Transverse colon (tissue), 4 donors: ENCODE measurements at regions not wholly inside any gene's neighbourhood (a gene's known extent, or its start where the extent isn't known, plus 50 kb on each side); places are given as distances from the start of the nearest gene placed in this dataset.

Source experiments
- DNase-seq: peaks from one replicate; pipeline ENCODE4 v3.0.0-alpha.2; 2019
- H3K27ac ChIP-seq, 4 donors: fragments of 200-600 bp; sonication (generic); 2 replicates each; pipeline ENCODE4 v1.5.1; 2016 to 2018; ENCODE audit warnings: inconsistent platforms in 4 of 4
- H3K27me3 ChIP-seq: fragments of 200-600 bp; sonication (generic); 2 replicates; pipeline ENCODE4 v1.5.1; 2017; ENCODE audit warnings: inconsistent platforms
- H3K36me3 ChIP-seq, 4 donors: fragments of 200-600 bp; sonication (generic); 2 replicates each; pipeline ENCODE4 v1.5.1; 2017 to 2019; ENCODE audit warnings: inconsistent platforms in 4 of 4
- H3K4me1 ChIP-seq, 4 donors: fragments of 200-600 bp; sonication (generic); 2 replicates each; pipeline ENCODE4 v1.5.1; 2017 to 2020; ENCODE audit warnings: inconsistent platforms in 4 of 4
- H3K4me3 ChIP-seq, 4 donors: fragments of 200-600 bp; sonication (generic); 1 replicate in 1 of 4; 2 replicates in 3 of 4; pipeline versions ENCODE4 v1.5.1 to v1.6.1; 2017 to 2019; ENCODE audit warnings: inconsistent platforms in 4 of 4
- H3K9me3 ChIP-seq, 2 donors: fragments of 200-600 bp; sonication (generic); 2 replicates each; pipeline ENCODE4 v1.5.1; 2017 to 2019; ENCODE audit warnings: inconsistent platforms in 2 of 2
- EP300 ChIP-seq: sonication (generic); formaldehyde crosslinking; IDR thresholded peaks from one replicate; pipeline ENCODE4 v1.6.1; 2017; ENCODE audit warnings: antibody characterized with exemption, low read depth
- POLR2A ChIP-seq: fragments of 450-650 bp; IDR thresholded peaks from one replicate; pipeline ENCODE4 v1.6.1; 2016; ENCODE audit warnings: antibody characterized with exemption, mild to moderate bottlenecking, moderate library complexity
- POLR2AphosphoS5 ChIP-seq, 3 donors: sonication (generic); formaldehyde crosslinking; IDR thresholded peaks; one replicate each; pipeline ENCODE4 v1.6.1; 2016; ENCODE audit warnings: antibody characterized with exemption in 3 of 3
- WGBS, 2 donors: methylation state at CpG; one replicate each; pipeline ENCODE4 v1.1.5; 2018; ENCODE audit warnings: low coverage in 1 of 2; 5-methylcytosine and 5-hydroxymethylcytosine counted together
- in situ Hi-C, 4 donors: fragments of 200-750 bp; cut with MboI; loops; one replicate each; pipeline versions ENCODE4 v1.15.0 to v1.15.1; 2017; ENCODE audit warnings: low sequenced_read_pairs in 3 of 4, low pct_ligation_motif_present in 1 of 4, low pct_unique_long_range_greater_than_20kb in 1 of 4
- intact Hi-C: fragments of 100-400 bp; cut with DNase I; formaldehyde crosslinking; loops from one replicate; pipeline ENCODE4 v1.15.1; 2023; ENCODE audit warnings: low total_unique reads
- TF ChIP-seq, protein P1 (sequence below), 5 experiments: fragments of 200-600 bp in 3 of 5; fragments of 450-650 bp in 2 of 5; sonication (generic) in 3 of 5; IDR thresholded peaks; 1 replicate in 2 of 5; 2 replicates in 3 of 5; pipeline ENCODE4 v1.5.1; 2016 to 2017; ENCODE audit warnings: antibody characterized with exemption in 5 of 5, inconsistent platforms in 3 of 5, mild to moderate bottlenecking in 2 of 5, moderate library complexity in 1 of 5

DNA sequence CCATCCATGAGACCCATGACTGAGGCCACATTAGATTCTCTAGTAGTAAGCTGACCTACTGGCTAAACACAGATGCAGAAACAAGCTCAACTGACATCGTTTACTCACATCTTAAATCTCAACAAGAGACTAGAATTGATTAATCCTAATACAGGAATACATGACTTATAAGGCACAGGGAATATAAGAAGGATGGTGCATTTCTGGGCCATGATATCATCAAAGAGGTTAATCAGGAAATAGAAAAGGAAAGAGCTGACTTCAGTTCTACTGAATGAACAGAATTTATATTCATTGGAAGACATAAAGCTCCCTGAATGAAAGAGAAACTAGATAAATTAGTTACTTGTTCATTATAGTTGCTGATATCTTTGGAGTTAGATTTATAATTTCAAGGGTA is 1406.5 kb downstream of the STIM2 start:
- Histone ChIP-seq H3K36me3 (no peaks in the 10 kb centered on the region), H3K27me3 (no peaks in the 10 kb centered on the region), H3K27ac (no peak overlapping the region), H3K4me3 (no peak overlapping the region), H3K9me3 (no peaks in the 10 kb centered on the region), H3K4me1 (no peaks in the 10 kb centered on the region)
- TF ChIP-seq POLR2A (no peak), POLR2AphosphoS5 (IDR thresholded peaks at IDR 0.05) (no peak), EP300 (no peak)
- TF ChIP-seq, protein P1, sequence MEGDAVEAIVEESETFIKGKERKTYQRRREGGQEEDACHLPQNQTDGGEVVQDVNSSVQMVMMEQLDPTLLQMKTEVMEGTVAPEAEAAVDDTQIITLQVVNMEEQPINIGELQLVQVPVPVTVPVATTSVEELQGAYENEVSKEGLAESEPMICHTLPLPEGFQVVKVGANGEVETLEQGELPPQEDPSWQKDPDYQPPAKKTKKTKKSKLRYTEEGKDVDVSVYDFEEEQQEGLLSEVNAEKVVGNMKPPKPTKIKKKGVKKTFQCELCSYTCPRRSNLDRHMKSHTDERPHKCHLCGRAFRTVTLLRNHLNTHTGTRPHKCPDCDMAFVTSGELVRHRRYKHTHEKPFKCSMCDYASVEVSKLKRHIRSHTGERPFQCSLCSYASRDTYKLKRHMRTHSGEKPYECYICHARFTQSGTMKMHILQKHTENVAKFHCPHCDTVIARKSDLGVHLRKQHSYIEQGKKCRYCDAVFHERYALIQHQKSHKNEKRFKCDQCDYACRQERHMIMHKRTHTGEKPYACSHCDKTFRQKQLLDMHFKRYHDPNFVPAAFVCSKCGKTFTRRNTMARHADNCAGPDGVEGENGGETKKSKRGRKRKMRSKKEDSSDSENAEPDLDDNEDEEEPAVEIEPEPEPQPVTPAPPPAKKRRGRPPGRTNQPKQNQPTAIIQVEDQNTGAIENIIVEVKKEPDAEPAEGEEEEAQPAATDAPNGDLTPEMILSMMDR (IDR thresholded peaks at IDR 0.05): no peak
- WGBS, 2 donors: 33 to 65% methylated on average over 1 of the region's 1 CpG
- intact Hi-C loops (no loop called here), in situ Hi-C loops (no loop called here)
- DNase-seq: no peak

- no peaks in the 10 kb centered on the region for H3K27me3 ChIP-seq
- intact Hi-C loops (no loop called here), in situ Hi-C loops (no loop called here)
- no peaks in the 10 kb centered on the region for H3K9me3 ChIP-seq
- 55 to 59% methylated on average over 2 of the region's 2 CpGs for WGBS, 2 donors
- no peak for DNase-seq
- no peaks in the 10 kb centered on the region for H3K4me1 ChIP-seq
- no peaks in the 10 kb centered on the region for H3K36me3 ChIP-seq
- no peak for TF ChIP-seq POLR2AphosphoS5 (IDR thresholded peaks at IDR 0.05)
- TF ChIP-seq POLR2A: no peak
- TF ChIP-seq, protein P1 (IDR thresholded peaks at IDR 0.05): no peak
- no peak for TF ChIP-seq EP300
- no peak overlapping the region for H3K27ac ChIP-seq
- H3K4me3 ChIP-seq: no peak overlapping the region
Observed at GRCh38 chr4:28269426-28269825, 1408.8 kb downstream of the STIM2 start.

GRCh38 chr4:28277931-28278330 is 1417.3 kb downstream of the STIM2 start:
- intact Hi-C loops (no loop called here), in situ Hi-C loops (no loop called here)
- H3K4me1 ChIP-seq: no peaks in the 10 kb centered on the region
- H3K27me3 ChIP-seq: no peaks in the 10 kb centered on the region
- no peak overlapping the region for H3K27ac ChIP-seq
- H3K4me3 ChIP-seq: no peak overlapping the region
- TF ChIP-seq POLR2A (no peak), POLR2AphosphoS5 (IDR thresholded peaks at IDR 0.05) (no peak), EP300 (no peak)
- TF ChIP-seq, protein P1 (IDR thresholded peaks at IDR 0.05): no peak
- no peak for DNase-seq
- H3K9me3 ChIP-seq: no peaks in the 10 kb centered on the region
- no peaks in the 10 kb centered on the region for H3K36me3 ChIP-seq

DNA sequence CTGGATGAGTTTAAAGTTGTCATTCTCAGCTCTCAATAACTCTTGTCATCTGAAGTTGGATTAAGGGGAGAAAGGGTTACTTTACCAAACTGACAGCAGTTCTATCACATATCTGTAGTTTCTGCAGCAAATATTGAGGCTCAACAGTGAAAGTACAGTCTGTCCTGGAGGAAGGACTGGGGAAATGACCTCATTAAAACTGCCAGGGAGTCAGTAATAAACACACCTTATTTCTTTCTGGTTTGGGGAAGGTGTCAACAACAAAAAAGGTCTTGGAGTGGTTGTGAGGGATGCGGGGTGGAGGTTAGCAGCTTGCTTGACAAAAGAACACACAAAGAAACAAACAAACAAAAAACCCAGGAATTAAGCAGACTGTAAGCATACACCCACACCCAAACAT is 1418.0 kb downstream of the STIM2 start:
- Histone ChIP-seq H3K27me3 (no peaks in the 10 kb centered on the region), H3K4me3 (no peak overlapping the region), H3K4me1 (no peaks in the 10 kb centered on the region), H3K36me3 (no peaks in the 10 kb centered on the region), H3K27ac (no peak overlapping the region), H3K9me3 (no peaks in the 10 kb centered on the region)
- intact Hi-C loops (no loop called here), in situ Hi-C loops (no loop called here)
- no peak for TF ChIP-seq POLR2A
- TF ChIP-seq EP300: no peak
- no peak for TF ChIP-seq POLR2AphosphoS5 (IDR thresholded peaks at IDR 0.05)
- TF ChIP-seq, protein P1 (IDR thresholded peaks at IDR 0.05): no peak
- WGBS, 2 donors: 40 to 55% methylated on average over 1 of the region's 1 CpG
- no peak for DNase-seq
